ENCODE measurements at regions not wholly inside any gene's neighbourhood (a gene's known extent, or its start where the extent isn't known, plus 50 kb on each side); places are given as distances from the start of the nearest gene placed in this dataset.
"Not testable (repeated sequence)": the region's sequence is repeated elsewhere in the genome, so short reads cannot be mapped to it uniquely, and the experiment has no call there.

GRCh38 chr9:71595762-71596161 lies 172.6 kb downstream of the CEMIP2 start:
- TF ChIP-seq, protein P1, sequence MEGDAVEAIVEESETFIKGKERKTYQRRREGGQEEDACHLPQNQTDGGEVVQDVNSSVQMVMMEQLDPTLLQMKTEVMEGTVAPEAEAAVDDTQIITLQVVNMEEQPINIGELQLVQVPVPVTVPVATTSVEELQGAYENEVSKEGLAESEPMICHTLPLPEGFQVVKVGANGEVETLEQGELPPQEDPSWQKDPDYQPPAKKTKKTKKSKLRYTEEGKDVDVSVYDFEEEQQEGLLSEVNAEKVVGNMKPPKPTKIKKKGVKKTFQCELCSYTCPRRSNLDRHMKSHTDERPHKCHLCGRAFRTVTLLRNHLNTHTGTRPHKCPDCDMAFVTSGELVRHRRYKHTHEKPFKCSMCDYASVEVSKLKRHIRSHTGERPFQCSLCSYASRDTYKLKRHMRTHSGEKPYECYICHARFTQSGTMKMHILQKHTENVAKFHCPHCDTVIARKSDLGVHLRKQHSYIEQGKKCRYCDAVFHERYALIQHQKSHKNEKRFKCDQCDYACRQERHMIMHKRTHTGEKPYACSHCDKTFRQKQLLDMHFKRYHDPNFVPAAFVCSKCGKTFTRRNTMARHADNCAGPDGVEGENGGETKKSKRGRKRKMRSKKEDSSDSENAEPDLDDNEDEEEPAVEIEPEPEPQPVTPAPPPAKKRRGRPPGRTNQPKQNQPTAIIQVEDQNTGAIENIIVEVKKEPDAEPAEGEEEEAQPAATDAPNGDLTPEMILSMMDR (IDR thresholded peaks at IDR 0.05; ENCODE audit: extremely low read depth in 1 of 2, insufficient read depth in 1 of 2, low read depth in 1 of 2, low read length in 2 of 2), result not testable (repeated sequence)
- TF ChIP-seq POLR2AphosphoS5 (IDR thresholded peaks at IDR 0.05; ENCODE audit: insufficient read depth, low read depth, low read length); JUN (IDR thresholded peaks at IDR 0.05; ENCODE audit: borderline replicate concordance, insufficient read depth, insufficient read length, low read depth); POLR2A (IDR thresholded peaks at IDR 0.05; ENCODE audit: low read depth, low read length); EZH2 (IDR thresholded peaks at IDR 0.05; ENCODE audit: borderline replicate concordance, low read depth, low read length, severe bottlenecking); MYC (IDR thresholded peaks at IDR 0.05; ENCODE audit: low read depth, low read length): not testable (repeated sequence)

All from endothelial cell of umbilical vein (primary cell).